Thymus (tissue), 11 donors: ENCODE measurements at regions not wholly inside any gene's neighbourhood (a gene's known extent, or its start where the extent isn't known, plus 50 kb on each side); places are given as distances from the start of the nearest gene placed in this dataset.

ENCODE experiments used
- DNase-seq, 9 donors: peaks; one replicate each; pipeline ENCODE4 v3.0.0-alpha.2; 2013; ENCODE audit warnings: low spot score in 9 of 9, low read depth in 6 of 9, missing footprints in 1 of 9
- H3K27ac ChIP-seq, 2 donors: one replicate each; pipeline ENCODE4 v1.5.1; 2013; ENCODE audit warnings: control low read depth in 1 of 2, low read depth in 1 of 2, low read length in 1 of 2, mild to moderate bottlenecking in 1 of 2, moderate library complexity in 1 of 2
- H3K27me3 ChIP-seq, 2 donors: one replicate each; pipeline ENCODE4 v1.5.1; 2013; ENCODE audit warnings: low read length in 1 of 2; ENCODE audit not compliant: control insufficient read depth in 2 of 2, insufficient read depth in 1 of 2
- H3K36me3 ChIP-seq, 2 donors: one replicate each; pipeline ENCODE4 v1.5.1; 2013; ENCODE audit warnings: low read length in 1 of 2, mild to moderate bottlenecking in 1 of 2, moderate library complexity in 1 of 2; ENCODE audit not compliant: control insufficient read depth in 2 of 2, insufficient read depth in 2 of 2
- H3K4me1 ChIP-seq, 2 donors: one replicate each; pipeline ENCODE4 v1.5.1; 2013; ENCODE audit warnings: low read length in 2 of 2; ENCODE audit not compliant: control insufficient read depth in 2 of 2, insufficient read depth in 2 of 2
- H3K4me3 ChIP-seq, 2 donors: one replicate each; pipeline ENCODE4 v1.5.1; 2013; ENCODE audit warnings: low read length in 2 of 2, control low read depth in 1 of 2, mild to moderate bottlenecking in 1 of 2
- H3K9me3 ChIP-seq, 2 donors: one replicate each; pipeline ENCODE4 v1.5.1; 2013; ENCODE audit warnings: low read length in 1 of 2, mild to moderate bottlenecking in 1 of 2; ENCODE audit not compliant: control insufficient read depth in 2 of 2, insufficient read depth in 1 of 2
- WGBS: extraction: QIAGEN DNeasy Blood & Tissue Kit; methylation state at CpG from one replicate; pipeline ENCODE4 v1.1.7; 2013; 5-methylcytosine and 5-hydroxymethylcytosine counted together
- donor health status: healthy.

- no peak for DNase-seq
- H3K36me3 ChIP-seq: no peaks in the 10 kb centered on the region
- H3K27ac ChIP-seq: no peak overlapping the region
- H3K4me1 ChIP-seq: no peaks in the 10 kb centered on the region
- H3K9me3 ChIP-seq: no peaks in the 10 kb centered on the region
- no peaks in the 10 kb centered on the region for H3K27me3 ChIP-seq
- H3K4me3 ChIP-seq: no peak overlapping the region
These were observed 1159.0 kb upstream of the ATXN8OS start for GRCh38 chr13:68948586-68948985.

GRCh38 chr13:68944272-68944671 lies 1163.4 kb upstream of the ATXN8OS start:
- Histone ChIP-seq H3K27ac (no peak overlapping the region), H3K4me1 (no peaks in the 10 kb centered on the region), H3K36me3 (no peaks in the 10 kb centered on the region), H3K9me3 (no peaks in the 10 kb centered on the region), H3K4me3 (no peak overlapping the region), H3K27me3 (no peaks in the 10 kb centered on the region)
- DNase-seq: no peak
- 95% methylated on average over 2 of the region's 2 CpGs for WGBS

- no peak overlapping the region for H3K4me3 ChIP-seq
- no peak overlapping the region for H3K27ac ChIP-seq
- no peaks in the 10 kb centered on the region for H3K9me3 ChIP-seq
- 54% methylated on average over 1 of the region's 1 CpG for WGBS
- no peaks in the 10 kb centered on the region for H3K4me1 ChIP-seq
- no peaks in the 10 kb centered on the region for H3K36me3 ChIP-seq
- DNase-seq: no peak
- no peaks in the 10 kb centered on the region for H3K27me3 ChIP-seq
These were observed 1167.6 kb upstream of the ATXN8OS start for GRCh38 chr13:68940049-68940448.

- whole genome bisulfite sequencing: 81% methylated on average over 5 of the region's 5 CpGs
These were observed 1169.0 kb upstream of the ATXN8OS start for GRCh38 chr13:68938639-68939038.

DNA sequence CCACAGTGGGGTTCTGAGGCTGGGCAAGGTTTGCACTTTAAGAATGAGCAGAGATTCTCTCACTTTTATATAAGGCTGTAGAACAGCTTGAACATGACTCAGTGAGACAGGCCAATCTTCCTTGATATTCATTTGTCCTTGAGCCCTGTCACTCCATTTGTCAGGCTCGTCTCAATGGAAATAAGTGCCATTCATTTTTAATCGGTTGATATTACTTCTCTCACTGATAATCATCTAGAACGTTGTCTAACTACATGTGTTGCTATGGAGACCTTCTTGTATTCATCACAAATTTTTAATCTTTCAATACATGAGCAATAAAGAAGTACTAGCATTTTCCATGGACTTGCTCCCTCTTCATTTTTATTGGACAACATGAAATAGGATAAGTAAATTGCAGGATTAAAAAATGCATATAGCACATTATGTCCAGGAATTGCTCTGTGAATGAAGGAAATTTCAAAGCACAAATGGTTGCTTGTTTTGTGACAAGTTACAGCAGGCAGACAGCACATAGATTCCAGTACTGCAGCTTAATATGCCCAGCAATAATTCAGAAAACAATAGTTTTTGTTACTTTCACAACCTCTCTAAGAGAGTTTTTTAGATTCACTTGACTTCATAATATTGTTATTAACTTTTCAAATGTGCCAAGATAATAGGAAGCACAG lies 1178.4 kb upstream of the ATXN8OS start:
- DNase-seq: no peak
- 89% methylated on average over 3 of the region's 3 CpGs for WGBS

More at GRCh38 chr13:68938639-68939038, 1169.0 kb upstream of the ATXN8OS start:
- no peak for DNase-seq
- Histone ChIP-seq H3K27ac (no peak overlapping the region), H3K9me3 (no peaks in the 10 kb centered on the region), H3K4me1 (no peaks in the 10 kb centered on the region), H3K27me3 (no peaks in the 10 kb centered on the region), H3K36me3 (no peaks in the 10 kb centered on the region), H3K4me3 (no peak overlapping the region)

GRCh38 chr13:68927387-68928026 lies 1180.1 kb upstream of the ATXN8OS start:
- no peaks in the 10 kb centered on the region for H3K27me3 ChIP-seq
- no peaks in the 10 kb centered on the region for H3K36me3 ChIP-seq
- H3K4me3 ChIP-seq: no peak overlapping the region
- 78% methylated on average over 2 of the region's 2 CpGs for WGBS
- no peak for DNase-seq
- no peak overlapping the region for H3K27ac ChIP-seq
- no peaks in the 10 kb centered on the region for H3K9me3 ChIP-seq
- no peaks in the 10 kb centered on the region for H3K4me1 ChIP-seq

More for the DNA sequence above, 1178.4 kb upstream of the ATXN8OS start:
- Histone ChIP-seq H3K36me3 (no peaks in the 10 kb centered on the region), H3K27ac (no peak overlapping the region), H3K9me3 (no peaks in the 10 kb centered on the region), H3K4me1 (no peaks in the 10 kb centered on the region), H3K4me3 (no peak overlapping the region), H3K27me3 (no peaks in the 10 kb centered on the region)

- DNase-seq: no peak
- no peak overlapping the region for H3K27ac ChIP-seq
- no peaks in the 10 kb centered on the region for H3K36me3 ChIP-seq
These were observed 1183.6 kb upstream of the ATXN8OS start for GRCh38 chr13:68923995-68924394.

GRCh38 chr13:68908879-68909278 lies 1198.7 kb upstream of the ATXN8OS start:
- Histone ChIP-seq H3K36me3 (no peaks in the 10 kb centered on the region), H3K27ac (no peak overlapping the region), H3K4me1 (no peaks in the 10 kb centered on the region), H3K9me3 (peaks cover 1 to 17% of the 10 kb centered on the region in 2 donors), H3K4me3 (no peak overlapping the region), H3K27me3 (no peaks in the 10 kb centered on the region)
- WGBS: 92% methylated on average over 2 of the region's 2 CpGs
- no peak for DNase-seq

More at GRCh38 chr13:68923995-68924394, 1183.6 kb upstream of the ATXN8OS start:
- H3K4me3 ChIP-seq: no peak overlapping the region
- no peaks in the 10 kb centered on the region for H3K27me3 ChIP-seq
- H3K4me1 ChIP-seq: no peaks in the 10 kb centered on the region
- H3K9me3 ChIP-seq: no peaks in the 10 kb centered on the region

- H3K27me3 ChIP-seq: no peaks in the 10 kb centered on the region
- no peak overlapping the region for H3K4me3 ChIP-seq
- no peak for DNase-seq
- no peaks in the 10 kb centered on the region for H3K4me1 ChIP-seq
- WGBS: 82% methylated on average over 1 of the region's 1 CpG
- no peaks in the 10 kb centered on the region for H3K36me3 ChIP-seq
- H3K9me3 ChIP-seq: peaks cover 1 to 15% of the 10 kb centered on the region in 2 donors
- no peak overlapping the region for H3K27ac ChIP-seq
These were observed 1202.4 kb upstream of the ATXN8OS start for GRCh38 chr13:68905186-68905585.
